HG03025 (cell line): ENCODE measurements at regions not wholly inside any gene's neighbourhood (a gene's known extent, or its start where the extent isn't known, plus 50 kb on each side); places are given as distances from the start of the nearest gene placed in this dataset.
A peak's percentile ranks its signal among the peaks of the same experiment; 100 is the strongest.

Experiments
- ATAC-seq: cut with Tn5 transposase; IDR thresholded peaks from one replicate; pipeline ENCODE4 v1.9.1; 2021; ENCODE audit warnings: mild to moderate bottlenecking, moderate library complexity; ENCODE audit not compliant: unreplicated experiment, low FRiP score

DNA sequence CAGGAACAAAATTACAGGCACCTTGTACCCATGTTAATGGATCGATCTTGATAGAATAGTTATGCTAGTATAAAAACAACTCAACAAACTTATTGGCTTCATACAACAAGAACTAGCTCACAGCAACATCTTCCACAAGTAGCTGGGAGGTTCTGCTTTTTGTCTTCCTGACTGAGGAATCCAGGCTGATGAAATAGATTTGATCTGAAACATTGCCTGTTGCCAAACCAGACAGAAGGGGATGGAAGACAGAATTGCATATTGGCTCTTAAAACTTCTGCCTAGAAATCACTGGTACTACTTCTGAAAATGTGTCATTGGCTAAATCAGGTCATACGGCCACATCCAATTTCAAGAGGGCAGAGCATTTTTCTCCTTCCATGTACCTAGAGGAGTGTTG lies 267.3 kb downstream of the RFC3 start:
- no peak for ATAC-seq

DNA sequence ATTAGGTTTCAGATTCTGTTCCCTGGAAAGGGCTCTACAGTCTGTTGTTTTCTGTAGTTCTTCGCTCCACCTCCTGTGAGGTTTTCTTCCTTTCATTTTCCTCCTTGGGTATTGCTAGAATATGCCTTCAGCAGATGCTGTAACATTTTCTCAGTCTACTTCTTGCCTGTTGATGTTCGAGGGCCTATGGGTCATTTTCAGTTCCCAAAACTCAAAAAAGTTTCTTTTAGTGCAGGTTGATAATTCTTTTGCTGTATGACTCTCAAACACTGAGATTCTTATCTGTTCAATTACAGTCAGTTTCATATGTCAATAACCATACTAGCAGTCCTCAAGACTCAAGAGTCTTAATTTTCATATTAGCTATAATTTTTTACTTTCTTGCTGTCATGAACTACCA lies 268.3 kb downstream of the RFC3 start:
- peak; percentile 81 for ATAC-seq

DNA sequence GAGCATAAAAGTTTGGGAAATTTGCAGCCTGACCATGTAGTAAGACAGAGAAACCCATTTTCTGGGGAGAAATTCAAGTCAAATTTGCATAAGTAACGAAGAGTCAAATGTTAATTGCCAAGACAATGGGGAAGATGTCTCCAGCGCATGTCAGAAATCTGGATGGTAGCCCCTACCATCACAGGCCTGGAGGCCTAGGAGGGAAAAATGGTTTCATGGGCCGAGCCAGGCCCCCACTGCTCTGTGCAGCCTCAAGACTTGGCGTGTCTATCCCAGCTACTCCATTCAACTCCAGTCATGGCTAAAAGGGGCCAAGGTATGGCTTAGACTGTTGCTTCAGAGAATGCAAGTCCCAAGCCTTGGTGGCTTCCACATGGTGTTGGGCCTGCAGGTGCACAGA lies 269.8 kb downstream of the RFC3 start:
- no peak for ATAC-seq

GRCh38 chr13:34103854-34104253 lies 285.9 kb downstream of the RFC3 start:
- no peak for ATAC-seq

DNA sequence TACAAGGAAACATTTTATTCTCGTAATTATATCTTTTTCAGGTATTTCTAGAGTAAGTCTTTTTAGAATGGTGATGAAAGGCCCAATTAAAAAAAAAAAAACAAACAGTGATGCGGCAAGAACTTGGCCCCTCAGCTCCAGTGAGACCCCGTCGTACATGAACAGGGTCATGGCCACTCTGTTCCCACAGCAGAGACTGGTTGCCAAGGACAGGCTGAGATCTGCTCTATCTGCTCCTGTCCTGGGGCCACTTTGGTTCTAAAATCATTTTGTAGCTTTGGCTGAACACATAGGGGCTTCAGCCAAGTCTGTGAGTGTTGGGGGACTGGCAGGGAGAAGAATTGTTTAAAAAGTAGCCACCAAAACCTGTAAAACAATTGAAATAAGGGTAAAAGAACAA lies 286.9 kb downstream of the RFC3 start:
- no peak for ATAC-seq

DNA sequence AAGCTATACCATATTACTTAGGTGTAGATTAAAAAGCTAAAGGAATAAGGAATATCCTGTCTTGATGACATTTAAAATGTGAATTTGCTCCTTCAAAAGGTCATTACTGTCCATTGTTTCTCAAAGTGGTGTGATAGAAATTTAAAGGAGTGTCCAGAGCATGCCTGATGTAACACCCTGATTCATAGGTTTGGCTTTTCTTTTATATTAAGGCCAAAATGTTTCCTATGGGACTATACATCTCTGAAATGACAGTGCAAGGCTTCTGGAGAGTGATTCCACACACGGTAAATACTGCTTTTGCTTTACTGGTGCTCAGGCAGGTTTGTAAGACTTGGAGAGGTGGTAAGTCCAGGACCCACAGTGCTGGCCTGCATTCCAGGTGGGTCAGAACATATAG lies 289.9 kb downstream of the RFC3 start:
- no peak for ATAC-seq

GRCh38 chr13:34108410-34108809 lies 290.5 kb downstream of the RFC3 start:
- ATAC-seq: no peak

DNA sequence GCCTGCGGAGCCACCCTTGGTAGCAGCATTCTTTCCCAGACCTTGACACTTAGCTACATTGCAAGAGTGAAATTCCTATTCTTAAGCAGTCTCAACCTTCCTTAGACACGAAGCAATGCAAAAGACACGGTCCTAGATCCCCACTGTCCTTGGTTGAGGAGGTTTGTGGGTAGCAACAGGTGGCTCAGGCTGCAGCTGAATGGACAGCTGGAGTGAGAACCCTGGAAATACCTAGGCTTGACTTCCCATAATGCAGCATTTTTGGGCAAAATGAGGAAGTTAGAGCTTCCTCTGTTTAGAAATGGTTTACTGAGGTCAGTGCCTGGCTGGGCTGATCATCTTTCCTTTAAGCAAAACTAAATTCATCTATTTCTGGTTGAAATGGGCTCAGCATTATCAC lies 296.6 kb downstream of the RFC3 start:
- no peak for ATAC-seq

GRCh38 chr13:34116651-34117050 lies 298.7 kb downstream of the RFC3 start:
- no peak for ATAC-seq

DNA sequence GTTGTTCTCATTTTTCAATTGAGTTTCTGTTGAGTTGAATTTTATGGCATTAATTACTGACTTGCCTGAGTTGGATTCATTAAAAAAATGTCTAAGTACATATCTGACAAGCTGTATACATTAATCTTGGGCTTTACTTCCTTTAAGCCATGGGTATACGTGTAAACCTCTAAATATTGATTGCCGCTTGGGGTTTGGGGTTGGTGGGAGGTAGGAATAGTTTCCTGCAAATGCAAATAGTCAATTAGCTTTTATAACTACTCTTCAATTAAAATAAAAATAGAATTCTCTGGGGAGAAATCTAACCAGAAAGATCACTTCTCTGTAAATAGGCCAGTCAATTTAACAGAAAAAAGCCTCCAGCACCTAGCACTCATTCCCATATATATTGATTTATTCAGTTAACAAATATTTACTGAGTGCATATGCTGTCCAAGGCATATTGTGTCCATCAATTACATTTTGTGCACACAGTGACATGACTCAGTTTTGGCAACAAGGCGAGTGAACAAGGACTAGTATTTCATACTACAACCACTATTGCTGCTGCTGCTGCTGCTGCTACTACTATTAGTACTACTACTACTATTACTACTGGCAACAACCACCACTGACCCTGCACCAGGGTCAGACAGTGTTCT lies 306.8 kb downstream of the RFC3 start:
- no peak for ATAC-seq

GRCh38 chr13:34127523-34127922 lies 309.6 kb downstream of the RFC3 start:
- no peak for ATAC-seq

- ATAC-seq: no peak
These were observed 310.7 kb downstream of the RFC3 start for GRCh38 chr13:34128661-34129060.

GRCh38 chr13:34129436-34129835 lies 311.5 kb downstream of the RFC3 start:
- ATAC-seq: no peak

DNA sequence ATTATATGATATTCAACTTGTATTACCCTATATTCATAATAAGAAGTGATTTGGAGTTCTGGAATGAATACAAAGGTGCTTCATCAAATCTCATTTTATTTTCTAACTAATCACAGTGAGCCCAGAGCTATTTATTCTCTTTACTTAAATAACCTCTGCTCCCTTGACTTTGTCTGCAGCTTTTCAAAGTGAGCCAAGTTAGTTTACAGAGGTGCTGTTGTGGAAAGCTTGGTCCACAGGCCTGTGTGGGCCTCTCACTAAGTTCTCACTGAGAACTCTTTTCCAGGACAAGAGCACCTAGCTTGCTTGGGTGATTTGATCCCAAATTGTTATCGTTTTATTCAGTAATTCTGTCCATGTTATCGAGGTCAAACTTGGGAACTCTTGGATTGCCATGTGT lies 319.3 kb downstream of the RFC3 start:
- ATAC-seq: no peak

- no peak for ATAC-seq
These were observed 321.8 kb downstream of the RFC3 start for GRCh38 chr13:34139660-34140227.

DNA sequence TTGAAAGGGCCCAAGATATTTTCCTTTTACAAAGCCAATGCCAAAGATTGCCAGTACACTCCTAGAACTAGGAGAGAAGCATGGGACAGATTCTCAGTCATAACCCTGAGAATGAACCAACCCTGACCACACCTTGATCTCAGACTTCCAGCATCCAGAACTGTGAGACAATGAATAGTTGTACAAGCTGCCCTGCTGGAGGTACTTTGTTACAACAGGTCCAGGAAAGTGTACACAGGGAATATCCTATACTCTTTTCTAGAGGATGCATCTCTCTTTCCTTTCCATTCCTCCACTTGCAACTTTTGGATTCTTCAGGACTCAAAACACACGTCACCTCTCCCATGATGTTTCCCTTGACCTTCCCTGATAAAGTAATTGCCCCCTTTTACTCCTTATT lies 325.7 kb downstream of the RFC3 start:
- ATAC-seq: no peak

- ATAC-seq: no peak
These were observed 326.2 kb downstream of the RFC3 start for GRCh38 chr13:34144142-34144541.

- no peak for ATAC-seq
These were observed 327.1 kb downstream of the RFC3 start for GRCh38 chr13:34145061-34145460.

GRCh38 chr13:34148359-34148758 lies 330.4 kb downstream of the RFC3 start:
- no peak for ATAC-seq

DNA sequence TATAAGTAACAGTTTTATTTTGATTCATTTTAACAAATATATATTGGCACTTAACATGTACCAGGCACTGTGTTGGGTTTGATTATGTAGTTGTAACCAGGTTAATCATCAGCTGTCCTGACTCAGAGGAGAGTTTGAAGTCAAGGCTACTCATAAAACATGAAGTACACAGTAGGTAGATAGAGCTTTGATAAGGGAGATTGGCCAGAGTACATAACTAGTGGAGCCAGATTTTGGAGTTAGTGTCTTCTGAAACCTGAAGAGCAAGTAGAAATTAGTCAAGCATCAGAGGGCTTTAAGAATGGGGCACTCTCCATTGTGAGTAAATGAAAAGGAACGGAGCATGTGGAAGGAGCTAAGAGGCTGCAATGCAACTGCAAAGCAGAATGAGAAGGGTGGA lies 333.9 kb downstream of the RFC3 start:
- ATAC-seq: no peak

GRCh38 chr13:34152409-34152808 lies 334.5 kb downstream of the RFC3 start:
- ATAC-seq: no peak

DNA sequence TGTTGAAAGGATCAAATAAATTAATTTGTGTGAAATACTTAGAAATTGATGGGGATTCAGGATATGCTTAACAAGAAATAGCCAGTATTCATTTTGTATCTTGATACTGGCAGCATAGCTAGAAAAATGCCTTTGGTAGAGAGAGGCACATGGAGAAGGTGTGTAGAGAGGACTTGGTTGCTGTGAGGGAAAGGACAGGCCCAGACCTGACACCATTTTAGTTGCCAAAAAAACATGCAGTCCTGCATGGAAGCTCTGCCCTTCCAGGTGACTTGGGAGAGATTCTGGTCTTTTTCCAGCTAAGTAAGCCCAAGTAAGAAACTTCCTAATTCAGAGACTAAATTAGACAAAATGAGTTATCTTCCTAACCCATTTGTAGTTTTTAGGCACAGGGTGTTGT lies 335.0 kb downstream of the RFC3 start:
- ATAC-seq: no peak
